Activated naive CD4-positive, alpha-beta T cell treated with anti-CD3 and anti-CD28 coated beads, Interleukin-2, amount 50 U/mL, for 72 hours (primary cell): ENCODE measurements at regions not wholly inside any gene's neighbourhood (a gene's known extent, or its start where the extent isn't known, plus 50 kb on each side); places are given as distances from the start of the nearest gene placed in this dataset.
"Not testable (repeated sequence)": the region's sequence is repeated elsewhere in the genome, so short reads cannot be mapped to it uniquely, and the experiment has no call there.

Source experiments
- ATAC-seq, 2 donors: fragments of 150-1000 bp; cut with Tn5 transposase; 2 replicates each; pipeline ENCODE4 v1.10.0; 2021; ENCODE audit warnings: mild to moderate bottlenecking in 2 of 2, moderate library complexity in 2 of 2
- DNase-seq, 2 donors: peaks; one replicate each; pipeline ENCODE4 v3.0.0; 2021 to 2022; ENCODE audit warnings: low spot score in 2 of 2
- H3K27ac Mint-ChIP-seq, 2 donors: one replicate each; pipeline ENCODE4 v1.8.0; 2022; ENCODE audit warnings: mild to moderate bottlenecking in 2 of 2, mixed read lengths in 2 of 2
- H3K36me3 Mint-ChIP-seq, 2 donors: one replicate each; pipeline ENCODE4 v1.8.0; 2022; ENCODE audit warnings: mixed read lengths in 2 of 2
- H3K9me3 Mint-ChIP-seq, 2 donors: one replicate each; pipeline ENCODE4 v1.8.0; 2022; ENCODE audit warnings: mixed read lengths in 2 of 2

GRCh38 chr11:22567759-22568158 lies 57.9 kb downstream of the FANCF start:
- Mint-ChIP-seq H3K9me3 (no peaks in the 10 kb centered on the region), H3K27ac (no peak overlapping the region), H3K36me3 (no peaks in the 10 kb centered on the region)
- DNase-seq (no peak), ATAC-seq (no peak)

- H3K27ac Mint-ChIP-seq: no peak overlapping the region
- no peak for ATAC-seq
- DNase-seq: no peak
- no peaks in the 10 kb centered on the region for H3K9me3 Mint-ChIP-seq
- H3K36me3 Mint-ChIP-seq: no peaks in the 10 kb centered on the region
Measured at GRCh38 chr11:22566293-22566692, 59.3 kb downstream of the FANCF start.

- H3K27ac Mint-ChIP-seq: no peak overlapping the region
- H3K9me3 Mint-ChIP-seq: no peaks in the 10 kb centered on the region
- no peaks in the 10 kb centered on the region for H3K36me3 Mint-ChIP-seq
- ATAC-seq (no peak), DNase-seq (no peak)
Measured at GRCh38 chr11:22561283-22561682, 64.3 kb downstream of the FANCF start.

GRCh38 chr11:22559416-22559815 lies 66.2 kb downstream of the FANCF start:
- no peaks in the 10 kb centered on the region for H3K36me3 Mint-ChIP-seq
- no peaks in the 10 kb centered on the region for H3K9me3 Mint-ChIP-seq
- no peak overlapping the region for H3K27ac Mint-ChIP-seq
- DNase-seq: no peak
- no peak for ATAC-seq

GRCh38 chr11:22558664-22559063 lies 67.0 kb downstream of the FANCF start:
- no peak for ATAC-seq
- no peaks in the 10 kb centered on the region for H3K36me3 Mint-ChIP-seq
- no peak overlapping the region for H3K27ac Mint-ChIP-seq
- DNase-seq: no peak
- H3K9me3 Mint-ChIP-seq: no peaks in the 10 kb centered on the region

- ATAC-seq (no peak), DNase-seq (no peak)
- Mint-ChIP-seq H3K36me3 (no peaks in the 10 kb centered on the region), H3K27ac (no peak overlapping the region), H3K9me3 (no peaks in the 10 kb centered on the region)
Measured at GRCh38 chr11:22556381-22556780, 69.2 kb downstream of the FANCF start.

- Mint-ChIP-seq H3K36me3 (no peaks in the 10 kb centered on the region), H3K27ac (no peak overlapping the region)
- ATAC-seq: no peak
Measured at GRCh38 chr11:22555881-22556280, 69.7 kb downstream of the FANCF start.

GRCh38 chr11:22554221-22554620 lies 71.4 kb downstream of the FANCF start:
- ATAC-seq: peak in 1 of 2 donors; percentile 89
- H3K9me3 Mint-ChIP-seq: no peaks in the 10 kb centered on the region
- DNase-seq: no peak
- no peaks in the 10 kb centered on the region for H3K36me3 Mint-ChIP-seq
- no peak overlapping the region for H3K27ac Mint-ChIP-seq

More at GRCh38 chr11:22555881-22556280, 69.7 kb downstream of the FANCF start:
- H3K9me3 Mint-ChIP-seq: no peaks in the 10 kb centered on the region
- DNase-seq: no peak

GRCh38 chr11:22552885-22553284 lies 72.7 kb downstream of the FANCF start:
- H3K36me3 Mint-ChIP-seq: no peaks in the 10 kb centered on the region
- no peak overlapping the region for H3K27ac Mint-ChIP-seq
- no peaks in the 10 kb centered on the region for H3K9me3 Mint-ChIP-seq
- ATAC-seq (no peak), DNase-seq (no peak)

GRCh38 chr11:22546746-22547145 lies 78.9 kb downstream of the FANCF start:
- Mint-ChIP-seq H3K36me3 (no peaks in the 10 kb centered on the region), H3K9me3 (no peaks in the 10 kb centered on the region), H3K27ac (no peak overlapping the region)
- ATAC-seq: no peak
- no peak for DNase-seq

GRCh38 chr11:22543261-22543660 lies 82.4 kb downstream of the FANCF start:
- Mint-ChIP-seq H3K27ac (no peak overlapping the region), H3K36me3 (no peaks in the 10 kb centered on the region), H3K9me3 (no peaks in the 10 kb centered on the region)
- DNase-seq (no peak), ATAC-seq (no peak)

GRCh38 chr11:22539821-22540256 lies 85.8 kb downstream of the FANCF start:
- Mint-ChIP-seq H3K36me3 (no peaks in the 10 kb centered on the region), H3K27ac (no peak overlapping the region), H3K9me3 (no peaks in the 10 kb centered on the region)
- DNase-seq: no peak
- no peak for ATAC-seq

- DNase-seq (no peak), ATAC-seq (no peak)
- no peak overlapping the region for H3K27ac Mint-ChIP-seq
- no peaks in the 10 kb centered on the region for H3K36me3 Mint-ChIP-seq
- H3K9me3 Mint-ChIP-seq: peaks cover 0 to 4% of the 10 kb centered on the region in 2 donors
Measured at GRCh38 chr11:22536071-22536470, 89.6 kb downstream of the FANCF start.

- H3K27ac Mint-ChIP-seq, ATAC-seq: not testable (repeated sequence)
Measured at GRCh38 chr11:22528612-22529429, 96.8 kb downstream of the FANCF start.

GRCh38 chr11:22522225-22522624 lies 103.4 kb downstream of the FANCF start:
- Mint-ChIP-seq H3K9me3 (no peaks in the 10 kb centered on the region), H3K27ac (no peak overlapping the region), H3K36me3 (no peaks in the 10 kb centered on the region)
- no peak for DNase-seq
- ATAC-seq: no peak

More at GRCh38 chr11:22528612-22529429, 96.8 kb downstream of the FANCF start:
- DNase-seq, H3K36me3 Mint-ChIP-seq, H3K9me3 Mint-ChIP-seq: not testable (repeated sequence)

- Mint-ChIP-seq H3K9me3 (no peaks in the 10 kb centered on the region), H3K36me3 (no peaks in the 10 kb centered on the region), H3K27ac (no peak overlapping the region)
- ATAC-seq: peak; percentile 59 to 81
- DNase-seq: no peak
Measured at GRCh38 chr11:22521226-22521625, 104.4 kb downstream of the FANCF start.

GRCh38 chr11:22520521-22520920 lies 105.1 kb downstream of the FANCF start:
- no peak overlapping the region for H3K27ac Mint-ChIP-seq
- ATAC-seq (no peak), DNase-seq (no peak)
- no peaks in the 10 kb centered on the region for H3K36me3 Mint-ChIP-seq
- no peaks in the 10 kb centered on the region for H3K9me3 Mint-ChIP-seq

GRCh38 chr11:22518344-22518743 lies 107.3 kb downstream of the FANCF start:
- not testable (repeated sequence) for H3K36me3 Mint-ChIP-seq, H3K9me3 Mint-ChIP-seq, ATAC-seq, H3K27ac Mint-ChIP-seq, DNase-seq
